HEK293T (cell line): ENCODE measurements at regions not wholly inside any gene's neighbourhood (a gene's known extent, or its start where the extent isn't known, plus 50 kb on each side); places are given as distances from the start of the nearest gene placed in this dataset.

Source experiments
- FOXA1 ChIP-seq: fragments of 450-650 bp; IDR thresholded peaks from 2 replicates; pipeline ENCODE4 v1.6.1; 2016; ENCODE audit warnings: mild to moderate bottlenecking
- LEF1 ChIP-seq: fragments of 450-650 bp; IDR thresholded peaks from 2 replicates; pipeline ENCODE4 v1.6.1; 2017; ENCODE audit warnings: mild to moderate bottlenecking, borderline replicate concordance
- NFRKB ChIP-seq: fragments of 450-650 bp; IDR thresholded peaks from 2 replicates; pipeline ENCODE4 v1.6.1; 2016; ENCODE audit warnings: mild to moderate bottlenecking, moderate library complexity
- SUZ12 ChIP-seq: fragments of 450-650 bp; IDR thresholded peaks from 2 replicates; pipeline ENCODE4 v1.6.1; 2016; ENCODE audit warnings: mild to moderate bottlenecking
- TARDBP ChIP-seq: fragments of 450-650 bp; IDR thresholded peaks from 2 replicates; pipeline ENCODE4 v1.6.1; 2016
- ZNF384 ChIP-seq: fragments of 450-650 bp; IDR thresholded peaks from 2 replicates; pipeline ENCODE4 v1.6.1; 2016

GRCh38 chr16:59394526-59394925 lies 660.4 kb upstream of the GOT2 start:
- TF ChIP-seq NFRKB (no peak), FOXA1 (no peak), ZNF384 (no peak), LEF1 (no peak), TARDBP (no peak), SUZ12 (no peak)
